NCI-H1417 (cell line): ENCODE measurements at regions not wholly inside any gene's neighbourhood (a gene's known extent, or its start where the extent isn't known, plus 50 kb on each side); places are given as distances from the start of the nearest gene placed in this dataset.
"Not testable (repeated sequence)": the region's sequence is repeated elsewhere in the genome, so short reads cannot be mapped to it uniquely, and the experiment has no call there.

Source experiments
- DNase-seq, 3 experiments: peaks; one replicate each; lab custom pipeline; 2025; lab: John Stamatoyannopoulos, UW

DNA sequence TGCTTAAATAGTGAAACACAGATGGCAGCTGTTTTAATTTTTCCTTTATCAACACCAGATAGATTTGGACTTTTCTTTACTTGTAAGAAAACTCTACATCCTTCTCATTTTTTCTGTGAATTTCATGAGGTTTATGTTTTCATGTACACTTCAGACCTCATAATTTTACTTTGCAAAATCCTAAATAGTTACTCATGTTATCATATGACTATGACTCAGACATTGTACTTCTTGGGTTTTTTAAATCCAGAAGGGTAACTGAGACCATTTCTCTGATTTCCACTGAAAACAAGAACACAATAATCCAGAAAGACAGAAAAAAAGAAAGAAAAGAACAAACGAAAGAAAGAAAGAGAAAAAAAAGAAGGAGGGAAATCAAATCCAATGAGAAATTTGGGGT is 1021.6 kb downstream of the NCAM2 start:
- no peak for DNase-seq

DNA sequence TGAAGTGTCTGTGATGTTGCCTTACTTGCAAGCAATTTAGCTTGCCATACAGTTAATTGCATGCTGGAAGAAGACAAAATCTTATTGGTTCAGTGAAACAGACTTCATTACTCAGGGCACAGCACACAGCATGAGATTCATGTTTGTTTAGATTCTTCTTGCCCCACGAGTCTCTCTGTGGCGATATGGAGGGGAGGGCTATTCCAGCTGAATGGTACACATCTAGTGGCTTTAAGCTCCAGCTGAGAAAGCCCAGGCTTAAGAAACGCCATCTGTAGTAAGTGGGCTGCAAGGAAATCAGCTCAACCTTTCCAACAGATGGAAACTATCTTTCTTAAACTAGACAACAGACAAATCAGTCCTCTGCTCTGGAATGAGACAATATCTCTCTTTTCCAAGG is 1022.0 kb downstream of the NCAM2 start:
- peak in 1 of 3 experiments; percentile 10 for DNase-seq

DNA sequence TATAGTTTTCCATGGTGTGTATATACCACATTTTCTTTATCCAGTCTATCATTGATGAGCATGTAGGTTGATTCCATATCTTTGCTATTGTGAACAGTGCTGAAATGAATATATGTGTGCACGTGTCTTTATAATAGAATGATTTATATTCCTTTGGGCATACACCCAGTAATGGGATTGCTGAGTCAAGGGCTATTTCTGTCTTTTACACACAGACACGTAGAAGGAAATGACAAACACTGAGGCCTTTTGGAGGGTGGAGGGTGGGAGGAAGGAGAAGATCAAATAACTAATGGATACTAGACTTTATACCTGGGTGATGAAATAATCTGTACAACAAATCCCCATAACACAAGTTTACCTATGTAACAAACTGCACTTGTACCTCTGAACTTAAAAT is 1025.7 kb downstream of the NCAM2 start:
- not testable (repeated sequence) for DNase-seq

DNA sequence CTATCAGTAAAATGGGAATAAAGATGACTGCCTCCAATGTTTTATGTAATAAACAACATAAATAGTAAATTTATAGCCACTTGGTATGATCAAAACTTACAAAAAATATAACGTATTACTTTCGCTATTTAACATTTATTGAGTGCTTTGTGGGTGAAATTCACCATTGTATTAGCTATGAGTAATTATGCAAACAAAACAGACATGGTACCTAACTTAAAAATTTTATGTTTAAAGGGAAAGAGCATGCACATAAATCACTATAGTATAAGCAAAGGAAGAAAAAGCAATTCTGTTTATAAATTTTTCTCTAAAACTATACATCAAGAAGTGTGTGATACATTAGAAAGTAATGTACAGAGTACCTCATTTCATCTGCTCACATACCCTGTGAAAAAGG is 1046.2 kb downstream of the NCAM2 start:
- DNase-seq, result no peak

DNA sequence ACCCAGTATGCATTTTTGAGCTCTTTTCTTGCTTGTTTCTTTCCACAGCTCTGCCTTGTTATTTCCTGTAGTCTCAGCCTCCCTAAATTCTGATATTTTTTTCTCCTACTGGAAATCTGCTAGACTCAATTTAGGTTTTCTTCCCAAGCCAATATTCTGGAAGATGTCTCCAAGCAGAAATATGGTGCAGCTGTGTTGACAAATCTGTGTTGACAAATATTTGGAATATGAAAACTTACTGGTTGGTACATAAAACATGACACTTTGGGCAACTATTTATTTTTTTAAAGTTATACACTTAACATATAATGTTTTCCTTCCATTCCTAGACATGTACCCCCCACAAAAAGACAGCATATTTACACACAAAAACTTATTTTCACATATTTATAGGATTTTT is 1048.4 kb downstream of the NCAM2 start:
- no peak for DNase-seq

DNA sequence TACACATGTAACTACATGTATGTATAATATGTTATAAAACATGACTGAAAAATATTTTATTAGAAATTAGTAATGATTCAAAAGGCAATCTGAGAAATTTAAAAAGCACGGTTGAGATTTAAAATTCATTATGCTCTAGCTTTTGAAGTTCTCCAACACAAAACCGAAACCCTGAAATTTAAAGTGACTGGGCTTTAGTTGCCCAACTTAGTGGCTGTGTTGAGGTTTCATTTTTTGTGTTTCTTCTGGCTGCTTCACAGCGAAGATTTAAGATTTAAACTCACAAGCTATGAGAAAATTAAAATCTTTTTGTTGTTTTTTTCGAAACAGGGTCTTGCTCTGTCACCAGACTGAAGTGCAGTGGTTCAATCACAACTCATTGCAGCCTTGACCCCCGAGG is 1058.7 kb downstream of the NCAM2 start:
- no peak for DNase-seq

DNA sequence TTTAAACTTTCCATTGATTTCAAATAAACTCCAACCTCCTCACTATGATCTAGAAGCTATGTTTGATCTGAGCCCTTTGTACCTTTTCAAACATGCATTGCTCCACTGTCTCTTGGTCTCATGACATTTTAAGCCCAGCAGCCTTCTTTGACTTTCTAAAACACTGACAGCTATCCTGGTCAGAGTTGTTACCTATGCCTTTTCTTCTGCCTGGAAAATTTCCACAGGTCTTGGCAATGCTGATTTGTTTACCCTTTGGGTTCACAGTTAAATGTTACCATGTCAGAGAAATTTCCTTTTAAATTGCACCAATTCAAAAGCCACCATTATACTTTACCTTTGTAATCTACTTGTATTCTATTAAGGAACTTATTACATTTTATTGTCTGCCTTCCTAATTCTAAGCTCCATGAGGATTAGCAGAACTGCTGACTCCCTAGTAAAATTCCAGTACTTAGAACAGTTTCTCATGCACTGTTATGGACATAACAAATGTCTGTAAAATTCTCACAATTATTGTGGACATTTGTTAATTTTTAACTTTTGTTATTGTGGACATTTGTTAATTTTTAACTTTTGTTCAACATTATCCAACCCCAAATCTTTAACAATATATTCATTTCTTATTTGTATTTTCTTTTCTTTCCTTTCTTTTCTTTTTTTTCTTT is 1064.4 kb downstream of the NCAM2 start:
- DNase-seq, result no peak

DNA sequence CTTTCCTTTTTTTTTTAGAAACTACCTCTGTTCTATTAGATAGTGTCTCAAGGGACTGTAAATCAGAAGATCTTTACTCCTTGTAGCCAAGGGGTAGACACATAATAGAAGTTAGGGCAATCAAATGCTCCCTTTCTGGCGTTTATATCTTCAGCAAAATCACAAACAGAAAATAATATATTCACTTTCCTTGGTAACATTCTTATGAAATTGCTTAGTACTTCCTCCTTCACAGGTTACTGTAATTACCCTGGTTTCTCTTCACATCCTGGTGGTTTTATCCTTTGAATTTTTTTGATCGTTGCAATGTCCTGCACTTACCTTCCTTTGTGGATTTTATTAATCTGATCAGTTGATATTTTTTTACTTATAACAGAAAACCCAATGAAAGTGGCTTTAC is 1064.9 kb downstream of the NCAM2 start:
- DNase-seq, result no peak

DNA sequence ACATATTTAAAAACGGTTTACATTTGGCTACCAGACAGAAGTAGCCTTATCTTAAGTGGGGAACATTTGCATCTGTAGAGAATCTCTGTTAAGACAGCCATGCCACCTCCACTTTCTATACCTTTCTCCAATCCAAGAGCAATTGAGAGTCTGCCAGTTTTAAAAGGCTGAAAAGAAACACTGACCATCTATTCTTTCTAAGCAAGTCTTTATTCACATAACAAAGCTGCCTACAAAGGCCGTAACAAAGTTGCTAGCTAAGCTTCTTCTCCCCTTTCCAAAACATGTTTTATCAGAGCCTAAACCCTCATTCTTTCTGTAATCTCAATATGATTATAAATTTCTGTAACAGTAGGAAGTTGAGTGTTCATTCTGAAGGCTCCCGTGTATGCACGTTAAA is 1078.3 kb downstream of the NCAM2 start:
- DNase-seq, result no peak

DNA sequence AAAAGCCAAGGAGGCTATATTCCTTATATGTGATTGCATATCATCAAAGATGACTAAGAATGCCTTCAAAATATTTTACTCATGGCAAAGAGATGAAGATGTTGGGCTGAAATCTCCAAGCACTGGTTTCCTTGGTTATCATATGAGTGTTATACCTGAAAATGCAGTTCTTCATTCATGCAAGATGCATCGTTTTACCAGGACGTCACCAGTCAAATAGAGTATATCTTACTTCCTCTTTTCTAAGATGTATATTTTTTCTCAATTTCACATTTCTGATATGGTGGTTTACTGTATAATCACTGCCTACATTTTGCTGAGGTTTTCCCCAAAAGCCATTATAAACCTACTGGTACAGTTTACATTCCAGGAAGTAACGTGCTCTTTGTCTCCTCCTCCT is 1085.7 kb downstream of the NCAM2 start:
- no peak for DNase-seq

DNA sequence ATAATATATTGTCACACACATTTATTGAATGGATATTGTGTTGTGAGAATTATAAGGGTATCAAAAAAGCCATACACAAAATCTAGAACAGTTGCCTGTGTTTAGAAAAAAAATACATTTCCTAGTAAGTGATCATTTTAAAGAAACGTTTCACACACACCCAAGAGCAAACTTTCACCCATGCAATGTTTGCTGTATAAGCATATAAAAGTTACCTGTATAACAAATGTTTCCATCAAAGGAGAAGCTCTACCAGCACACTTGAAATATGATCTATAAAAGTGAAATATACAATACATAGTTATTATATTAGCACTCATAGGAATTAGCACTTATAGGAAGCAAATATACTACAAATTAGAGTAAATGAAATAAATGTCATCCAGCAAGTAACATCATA is 1098.1 kb downstream of the NCAM2 start:
- no peak for DNase-seq

DNA sequence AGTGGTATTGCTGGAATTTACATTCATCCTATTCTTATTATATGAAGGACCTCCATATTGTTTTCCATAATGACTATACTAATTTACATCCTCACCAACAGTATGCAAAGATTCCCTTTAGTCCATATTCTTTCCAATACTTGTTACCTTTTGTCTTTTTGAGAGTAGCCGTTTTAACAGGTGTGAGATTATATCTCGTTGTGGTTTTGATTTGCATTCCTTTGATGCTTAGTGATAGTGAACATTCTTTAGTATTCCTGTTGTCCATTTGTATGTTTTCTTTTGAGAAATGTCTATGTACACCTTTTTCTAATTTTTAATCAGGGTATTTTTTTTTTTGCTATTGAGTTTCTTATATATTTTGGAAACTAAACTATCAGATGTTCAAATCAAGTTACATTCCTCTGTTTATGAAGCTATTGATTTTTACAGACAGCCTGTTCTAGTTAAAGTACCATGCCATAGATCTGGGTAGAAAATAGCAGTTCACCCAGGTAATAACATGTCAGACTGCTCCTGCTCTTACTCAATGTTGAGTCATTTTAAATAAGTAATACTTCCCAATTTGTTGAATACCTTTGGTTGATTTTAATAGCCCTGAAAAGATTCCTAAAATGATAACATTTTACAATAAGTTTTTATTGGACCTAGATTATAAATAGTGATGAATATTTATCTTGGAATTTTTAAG is 1108.7 kb downstream of the NCAM2 start:
- DNase-seq, result no peak

DNA sequence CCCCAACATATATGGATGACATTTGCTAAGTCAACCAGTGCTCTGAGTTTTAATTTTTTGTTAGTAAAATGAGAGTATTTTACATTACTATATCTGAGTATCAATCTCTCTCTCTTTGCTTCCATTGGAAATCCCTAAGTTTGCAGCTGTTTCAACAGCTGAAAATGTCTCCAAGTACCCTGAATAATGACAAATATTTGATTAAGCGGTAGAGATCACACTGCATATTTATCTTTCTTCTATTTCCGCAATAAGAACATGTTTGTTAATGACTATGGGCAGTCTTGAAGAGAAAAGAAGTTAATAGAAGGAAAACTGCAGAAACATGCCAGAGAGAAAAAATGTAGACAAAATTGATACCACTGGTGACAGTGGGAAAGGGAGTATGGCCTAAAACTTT is 1117.5 kb downstream of the NCAM2 start:
- DNase-seq, result no peak

DNA sequence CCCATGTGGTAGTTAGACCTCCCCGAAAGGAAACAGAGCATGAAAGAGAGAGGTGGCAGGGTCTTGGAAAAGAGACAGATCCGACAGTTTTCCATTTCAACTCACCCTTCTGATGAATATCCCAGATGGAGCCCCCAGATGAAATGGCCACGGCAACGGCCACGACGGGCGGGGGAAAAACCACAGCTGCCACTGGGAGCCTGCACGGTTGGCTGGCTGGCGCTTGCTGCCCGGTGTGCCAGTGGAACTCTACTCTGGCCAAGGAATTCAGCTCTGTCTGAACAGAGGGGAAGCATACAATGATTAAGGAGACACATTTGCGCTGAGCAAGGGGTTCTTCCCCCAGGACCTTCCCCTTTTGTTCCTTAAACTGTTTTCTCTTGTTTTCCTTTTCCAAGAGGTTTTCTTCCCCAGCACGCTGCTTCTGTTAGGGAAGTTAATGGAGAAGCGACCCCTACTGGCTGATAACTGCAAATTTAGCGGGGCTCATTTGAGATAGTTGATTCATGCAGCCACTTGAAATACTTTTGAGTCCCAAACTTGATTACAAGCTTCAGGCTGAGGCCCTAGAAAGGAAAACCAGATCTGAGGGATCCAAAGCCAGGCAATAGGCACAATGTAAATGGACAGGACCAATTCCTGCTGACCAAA is 1122.5 kb downstream of the NCAM2 start:
- no peak for DNase-seq

DNA sequence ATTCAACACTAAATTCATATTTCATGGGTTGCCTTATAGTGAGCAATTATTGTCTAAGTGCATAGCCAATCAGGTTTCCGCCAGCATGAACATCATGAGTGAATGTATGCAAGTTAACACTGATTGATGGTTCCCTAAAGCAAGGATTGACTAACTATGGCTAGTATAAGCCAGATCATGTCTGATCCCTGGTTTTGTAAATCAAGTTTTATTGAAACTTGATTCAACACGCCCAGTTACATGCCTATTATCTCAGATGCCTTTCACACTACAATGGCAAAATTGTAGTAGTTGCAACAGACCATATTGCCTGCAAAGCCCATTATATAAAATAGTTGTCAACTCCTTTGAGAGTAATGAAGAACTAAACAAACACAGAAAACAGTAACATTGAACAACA is 1127.4 kb downstream of the NCAM2 start:
- no peak for DNase-seq

DNA sequence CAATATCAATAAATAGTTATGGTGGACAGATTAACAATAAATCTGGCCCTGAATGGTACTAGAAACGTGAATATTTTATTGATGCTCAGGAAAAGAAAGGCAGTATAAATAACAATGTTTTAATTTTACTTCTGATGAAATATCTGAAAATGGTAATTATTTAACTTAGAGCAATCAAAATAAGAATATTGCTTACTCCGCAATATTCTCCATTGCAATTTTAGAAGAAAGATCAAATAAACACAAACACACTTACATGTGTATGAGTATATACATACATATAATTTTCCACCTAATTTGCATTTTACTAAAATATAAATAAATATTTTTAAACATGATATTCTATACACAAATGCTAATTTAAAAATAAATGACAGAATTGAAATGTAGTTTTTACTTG is 1130.5 kb downstream of the NCAM2 start:
- no peak for DNase-seq

DNA sequence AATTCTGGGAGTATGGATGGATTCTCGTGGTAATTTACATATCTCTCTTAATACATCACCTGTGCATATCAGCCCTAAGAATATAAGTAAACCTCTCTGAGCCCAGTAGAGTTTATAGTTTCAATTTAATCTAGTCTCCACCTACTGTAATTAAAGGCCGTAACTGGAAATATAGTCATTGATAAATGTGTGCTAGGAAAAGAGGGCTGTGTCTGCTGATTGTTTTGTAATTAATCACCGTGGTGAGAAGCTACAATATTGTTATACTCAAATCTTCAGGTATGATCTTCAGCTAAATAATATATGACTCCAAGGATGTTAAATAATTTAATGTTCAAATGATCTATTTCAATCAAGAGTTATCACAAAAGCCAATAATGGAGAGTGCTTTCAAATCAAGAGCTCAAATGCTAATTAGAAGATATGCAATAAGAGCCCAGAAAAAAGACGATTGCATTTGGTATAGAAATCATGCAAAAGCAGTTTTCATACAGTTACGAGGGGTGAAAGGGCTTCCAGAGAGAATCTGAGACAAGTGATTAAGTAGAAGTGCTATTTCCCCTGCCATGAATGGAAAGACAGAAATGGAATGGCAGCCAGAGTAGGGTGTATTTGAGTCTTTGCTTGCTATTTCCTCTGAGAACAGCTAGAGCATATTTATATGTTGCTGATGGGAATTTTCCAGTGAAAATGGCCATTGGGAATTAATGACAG is 1134.3 kb downstream of the NCAM2 start:
- peak in 1 of 3 experiments; percentile 12 for DNase-seq

DNA sequence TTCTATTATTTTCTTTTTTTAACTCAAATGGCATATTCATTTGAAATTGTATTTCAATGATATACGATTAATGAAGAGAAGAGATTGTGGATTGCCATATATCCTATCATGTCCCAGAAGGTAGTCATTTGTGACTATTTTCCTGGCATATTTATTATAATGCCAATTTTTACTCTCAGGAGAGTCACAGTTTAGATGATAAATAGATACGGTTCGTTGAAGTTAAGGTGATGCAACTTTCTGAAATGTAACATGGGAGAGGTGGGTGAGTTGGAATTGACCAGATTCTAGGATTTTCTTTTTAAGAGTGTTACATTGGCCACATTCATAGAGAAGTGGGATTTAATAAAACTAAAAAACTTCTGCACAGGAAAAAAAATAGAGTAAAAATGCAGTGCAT is 1138.5 kb downstream of the NCAM2 start:
- DNase-seq, result no peak

DNA sequence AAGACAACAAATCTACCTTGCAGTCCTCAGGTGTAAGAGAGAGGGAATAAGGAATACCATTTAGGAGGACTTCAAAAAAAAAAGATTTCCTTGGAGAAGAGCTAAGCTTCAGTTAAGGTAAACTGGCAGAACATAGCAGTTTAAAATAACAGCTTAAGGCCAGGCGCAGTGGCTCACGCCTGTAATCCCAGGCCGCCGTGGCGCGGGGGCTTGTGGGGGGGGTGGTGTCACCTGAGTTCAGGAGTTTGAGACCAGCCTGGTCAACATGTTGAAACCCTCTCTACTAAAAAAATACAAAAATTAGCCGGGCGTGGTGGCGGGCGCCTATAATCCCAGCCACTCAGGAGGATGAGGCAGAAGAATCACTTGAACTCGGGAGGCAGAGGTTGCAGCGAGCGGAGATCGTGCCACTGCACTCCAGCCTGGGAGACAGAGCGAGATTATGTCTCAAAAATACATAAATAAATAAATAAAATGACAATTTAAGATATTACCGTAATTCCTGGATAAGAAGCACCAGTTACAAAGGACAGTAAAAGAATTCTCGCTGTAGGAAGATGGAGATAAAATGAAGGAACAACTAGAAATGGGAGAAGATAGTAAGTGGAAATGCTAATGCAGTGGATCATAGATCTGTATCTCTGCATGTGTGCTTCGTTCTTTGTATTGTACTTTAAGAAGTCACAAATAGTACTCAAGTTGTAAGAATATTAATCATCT is 1140.2 kb downstream of the NCAM2 start:
- DNase-seq, result no peak

DNA sequence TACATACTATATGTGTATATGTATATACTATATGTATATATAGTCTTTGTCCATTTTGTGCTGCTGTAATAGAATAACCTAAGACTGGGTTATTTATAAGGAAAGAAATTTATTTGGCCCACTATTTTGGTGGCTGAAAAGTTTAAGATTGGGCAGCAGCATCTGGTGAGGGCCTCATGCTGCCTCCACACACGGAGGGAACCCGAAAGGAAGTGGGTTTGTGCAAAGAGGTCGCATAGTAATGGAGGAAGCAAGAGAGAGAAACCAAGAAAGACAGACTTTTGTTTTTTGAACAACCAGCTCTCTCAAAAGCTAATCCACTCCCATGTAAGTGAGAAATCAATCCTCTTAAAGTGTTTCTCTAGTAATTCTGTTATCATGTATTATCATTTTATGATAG is 1147.3 kb downstream of the NCAM2 start:
- no peak for DNase-seq

DNA sequence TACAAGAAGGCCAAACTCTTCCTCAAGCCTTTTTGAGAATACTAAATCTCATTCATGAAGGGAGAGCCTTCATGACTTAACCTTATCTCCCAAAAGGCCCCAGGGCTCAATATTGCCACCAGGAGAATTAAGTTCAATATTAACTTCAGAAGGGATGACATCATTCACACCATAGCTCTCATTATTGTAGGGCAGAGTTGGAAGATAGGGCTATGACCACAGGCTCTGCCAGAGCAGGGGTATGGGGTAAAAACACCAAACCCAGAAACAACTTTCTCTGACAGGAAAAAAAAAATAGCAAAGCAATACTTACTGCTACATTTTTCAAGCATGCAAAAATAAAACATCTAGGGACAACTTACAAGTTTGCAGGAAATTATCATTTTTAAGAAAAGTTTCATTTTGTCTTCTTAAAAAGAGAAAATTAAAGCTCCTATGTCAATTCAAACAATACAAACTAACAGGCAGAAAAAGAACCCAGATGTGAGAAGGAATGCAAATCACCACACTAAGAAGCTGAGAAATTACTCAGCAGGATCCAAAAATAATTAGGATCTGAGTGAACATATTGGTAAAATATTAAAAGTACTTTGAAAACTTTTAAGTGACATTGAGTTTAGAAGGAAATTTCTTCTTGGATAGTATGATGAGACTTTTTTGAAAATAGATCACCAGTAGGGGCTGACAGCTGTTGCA is 1156.5 kb downstream of the NCAM2 start:
- no peak for DNase-seq

DNA sequence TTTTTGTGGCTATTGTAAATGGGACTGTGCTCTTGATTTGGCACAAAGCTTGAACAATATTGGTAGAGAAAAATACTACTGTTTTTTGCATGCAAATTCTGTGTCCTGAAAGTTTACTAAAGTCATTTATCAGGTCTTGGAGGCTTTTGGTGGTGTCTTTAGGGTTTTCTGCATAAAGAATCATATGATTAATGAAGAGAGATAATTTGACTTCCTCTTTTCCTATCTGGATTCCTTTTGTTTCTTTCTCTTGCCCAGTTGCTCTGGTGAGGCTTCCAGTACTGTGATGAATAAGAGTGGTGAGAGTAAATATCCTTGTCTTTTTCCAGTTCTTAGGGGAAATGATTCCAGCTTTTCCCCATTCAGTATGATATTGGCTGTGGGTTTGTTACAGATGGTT is 1166.7 kb downstream of the NCAM2 start:
- no peak for DNase-seq
